ENCODE measurements at regions not wholly inside any gene's neighbourhood (a gene's known extent, or its start where the extent isn't known, plus 50 kb on each side); places are given as distances from the start of the nearest gene placed in this dataset.

- TF ChIP-seq CTCF (conservative IDR thresholded peaks at IDR 0.05) (no peak), ZFX (IDR thresholded peaks at IDR 0.05) (no peak)
Observed at GRCh38 chr13:40168425-40169166, 497.8 kb downstream of the FOXO1 start.

Measured in C4-2B (cell line).